BLaER1 (cell line): ENCODE measurements at regions not wholly inside any gene's neighbourhood (a gene's known extent, or its start where the extent isn't known, plus 50 kb on each side); places are given as distances from the start of the nearest gene placed in this dataset.
"Not testable (repeated sequence)": the region's sequence is repeated elsewhere in the genome, so short reads cannot be mapped to it uniquely, and the experiment has no call there.

Experiments
- H3K27ac ChIP-seq: shearing (Covaris generic); formaldehyde crosslinking; 2 replicates; pipeline ENCODE4 v1.8.1; 2022
- H3K27me3 ChIP-seq: shearing (Covaris generic); formaldehyde crosslinking; 2 replicates; pipeline ENCODE4 v1.8.1; 2022
- H3K36me3 ChIP-seq: shearing (Covaris generic); formaldehyde crosslinking; 2 replicates; pipeline ENCODE4 v1.8.1; 2022
- H3K4me1 ChIP-seq: shearing (Covaris generic); formaldehyde crosslinking; 2 replicates; pipeline ENCODE4 v1.8.1; 2022
- H3K4me2 ChIP-seq: shearing (Covaris generic); formaldehyde crosslinking; 2 replicates; pipeline ENCODE4 v1.8.1; 2022
- H3K4me3 ChIP-seq: shearing (Covaris generic); formaldehyde crosslinking; 2 replicates; pipeline ENCODE4 v1.8.1; 2022
- H3K9ac ChIP-seq: shearing (Covaris generic); formaldehyde crosslinking; 2 replicates; pipeline ENCODE4 v1.8.1; 2022
- H3K9me3 ChIP-seq: shearing (Covaris generic); formaldehyde crosslinking; 2 replicates; pipeline ENCODE4 v1.8.1; 2022
- H4K20me1 ChIP-seq: shearing (Covaris generic); formaldehyde crosslinking; 2 replicates; pipeline ENCODE4 v1.8.1; 2022
- Cebpa-rat ChIP-seq: shearing (Covaris generic); IDR thresholded peaks from 2 replicates; pipeline ENCODE4 v1.8.1; 2022

DNA sequence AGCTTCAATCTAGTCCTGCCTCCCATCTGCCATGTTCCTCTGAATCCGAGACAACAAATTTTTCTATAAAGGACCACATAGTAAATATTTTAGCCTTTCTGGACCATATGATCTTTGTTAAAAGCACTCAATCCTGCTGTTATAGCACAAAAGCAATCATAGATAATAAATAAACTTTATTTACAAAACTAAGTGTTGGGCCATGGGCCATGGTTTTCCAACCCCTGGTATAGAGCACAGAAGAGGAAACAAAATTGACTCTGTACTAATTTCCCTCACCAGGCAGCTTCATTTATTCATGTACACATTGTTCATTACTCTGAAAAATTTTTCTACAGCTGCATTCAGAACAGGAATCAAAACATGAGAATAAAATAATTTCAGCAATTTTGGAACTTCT, 288.9 kb downstream of the AGTPBP1 start:
- no peaks in the 10 kb centered on the region for H3K36me3 ChIP-seq
- no peaks in the 10 kb centered on the region for H3K27me3 ChIP-seq
- no peak overlapping the region for H3K27ac ChIP-seq
- no peak overlapping the region for H3K9ac ChIP-seq
- 0 out of 2 replicates have a peak, but pooled peaks cover 5% of the 10 kb centered on the region for H3K9me3 ChIP-seq
- H3K4me1 ChIP-seq: no peaks in the 10 kb centered on the region
- no peaks in the 10 kb centered on the region for H4K20me1 ChIP-seq
- no peak for TF ChIP-seq Cebpa-rat
- H3K4me3 ChIP-seq: no peak overlapping the region
- no peak overlapping the region for H3K4me2 ChIP-seq

GRCh38 chr9:85451680-85452079, 290.1 kb downstream of the AGTPBP1 start:
- Histone ChIP-seq H3K9ac (no peak overlapping the region), H3K27me3 (no peaks in the 10 kb centered on the region), H3K27ac (no peak overlapping the region), H3K36me3 (no peaks in the 10 kb centered on the region), H3K4me3 (no peak overlapping the region), H3K4me2 (no peak overlapping the region), H4K20me1 (no peaks in the 10 kb centered on the region), H3K9me3 (0 out of 2 replicates have a peak, but pooled peaks cover 5% of the 10 kb centered on the region), H3K4me1 (no peaks in the 10 kb centered on the region)
- TF ChIP-seq Cebpa-rat: no peak

DNA sequence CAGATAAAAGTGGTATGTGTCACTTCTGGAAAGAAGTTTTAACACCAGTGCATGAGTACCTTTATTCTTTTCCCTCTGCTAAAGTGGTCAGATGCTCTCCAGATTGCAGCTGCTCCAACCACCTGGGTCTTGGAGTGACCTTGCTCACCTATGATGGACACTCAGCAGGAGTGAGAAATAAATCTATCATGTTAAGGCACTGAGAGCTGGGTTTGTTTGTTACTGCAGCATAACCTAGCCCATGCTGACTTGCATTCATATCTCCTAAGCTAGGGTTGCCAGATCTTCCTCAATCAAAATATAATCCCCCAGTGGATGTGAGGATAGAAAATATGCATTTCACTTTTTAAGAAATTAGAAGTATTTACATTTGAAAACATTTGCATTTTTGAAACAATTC, 295.9 kb downstream of the AGTPBP1 start:
- H3K4me2 ChIP-seq: no peak overlapping the region
- no peak for TF ChIP-seq Cebpa-rat
- no peak overlapping the region for H3K27ac ChIP-seq
- no peak overlapping the region for H3K9ac ChIP-seq
- no peaks in the 10 kb centered on the region for H4K20me1 ChIP-seq
- no peaks in the 10 kb centered on the region for H3K9me3 ChIP-seq
- H3K4me1 ChIP-seq: peaks cover 7% of the 10 kb centered on the region; the same call in 1 of the 2 replicates
- H3K27me3 ChIP-seq: no peaks in the 10 kb centered on the region
- H3K4me3 ChIP-seq: no peak overlapping the region
- H3K36me3 ChIP-seq: no peaks in the 10 kb centered on the region

DNA sequence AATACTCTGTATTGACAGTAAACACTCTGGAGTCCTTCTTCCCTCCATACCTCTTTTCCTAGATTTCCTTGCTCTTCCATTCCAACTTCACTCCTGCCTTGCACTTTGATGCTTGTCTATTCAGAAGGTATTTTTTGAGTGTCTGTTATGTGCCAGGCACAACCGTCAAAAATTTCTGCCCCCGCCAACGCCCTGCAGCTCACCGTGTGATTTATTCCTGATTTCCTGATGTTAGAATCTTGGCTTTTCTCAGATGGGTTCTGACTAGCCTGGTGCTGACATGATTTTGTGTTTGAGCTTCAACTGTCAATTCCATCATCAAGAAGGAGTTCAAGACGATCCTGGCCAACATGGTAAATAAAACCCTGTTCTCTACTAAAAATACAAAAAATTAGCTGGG, 297.5 kb downstream of the AGTPBP1 start:
- TF ChIP-seq Cebpa-rat: no peak
- Histone ChIP-seq H3K4me1 (peaks cover 7% of the 10 kb centered on the region; the same call in 1 of the 2 replicates), H3K4me3 (no peak overlapping the region), H3K36me3 (no peaks in the 10 kb centered on the region), H3K27ac (no peak overlapping the region), H3K27me3 (no peaks in the 10 kb centered on the region), H4K20me1 (no peaks in the 10 kb centered on the region), H3K9ac (no peak overlapping the region), H3K9me3 (no peaks in the 10 kb centered on the region), H3K4me2 (no peak overlapping the region)

GRCh38 chr9:85443190-85443598, 298.6 kb downstream of the AGTPBP1 start:
- H3K4me3 ChIP-seq: no peak overlapping the region
- H3K27me3 ChIP-seq: no peaks in the 10 kb centered on the region

GRCh38 chr9:85439791-85440190, 302.0 kb downstream of the AGTPBP1 start:
- Histone ChIP-seq H3K36me3 (no peaks in the 10 kb centered on the region), H3K4me2 (no peak overlapping the region), H3K9me3 (no peaks in the 10 kb centered on the region), H3K27ac (no peak overlapping the region), H3K27me3 (no peaks in the 10 kb centered on the region), H3K9ac (no peak overlapping the region), H4K20me1 (no peaks in the 10 kb centered on the region), H3K4me3 (no peak overlapping the region), H3K4me1 (peaks cover 7% of the 10 kb centered on the region; the same call in 1 of the 2 replicates)
- TF ChIP-seq Cebpa-rat: no peak

More at GRCh38 chr9:85443190-85443598, 298.6 kb downstream of the AGTPBP1 start:
- peaks cover 7% of the 10 kb centered on the region; the same call in 1 of the 2 replicates for H3K4me1 ChIP-seq
- H3K9ac ChIP-seq: no peak overlapping the region
- no peaks in the 10 kb centered on the region for H4K20me1 ChIP-seq
- no peak overlapping the region for H3K27ac ChIP-seq
- no peaks in the 10 kb centered on the region for H3K36me3 ChIP-seq
- H3K4me2 ChIP-seq: no peak overlapping the region
- no peak for TF ChIP-seq Cebpa-rat
- H3K9me3 ChIP-seq: no peaks in the 10 kb centered on the region

DNA sequence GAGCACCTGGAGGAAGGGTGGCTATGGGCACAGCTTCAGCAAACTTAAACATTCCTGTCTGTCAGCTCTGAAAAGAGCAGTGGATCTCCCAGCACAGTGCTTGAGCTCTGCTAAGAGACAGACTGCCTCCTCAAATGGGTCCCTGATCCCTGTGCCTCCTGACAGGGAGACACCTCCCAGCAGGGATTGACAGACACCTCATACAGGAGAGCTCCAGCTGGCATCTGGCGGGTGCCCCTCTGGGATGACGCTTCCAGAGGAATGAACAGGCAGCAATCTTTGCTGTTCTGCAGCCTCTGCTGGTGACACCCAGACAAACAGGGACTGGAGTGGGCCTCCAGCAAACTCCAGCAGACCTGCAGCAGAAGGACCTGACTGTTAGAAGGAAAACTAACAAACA, 307.8 kb downstream of the AGTPBP1 start:
- not testable (repeated sequence) for H3K4me3 ChIP-seq, H3K36me3 ChIP-seq, H3K9me3 ChIP-seq, H4K20me1 ChIP-seq, H3K27me3 ChIP-seq, H3K9ac ChIP-seq
- Histone ChIP-seq H3K27ac (peak overlapping the region; percentile 27; the same call in 1 of the 2 replicates), H3K4me2 (peak overlapping the region; percentile 53), H3K4me1 (peaks cover 17% of the 10 kb centered on the region)

DNA sequence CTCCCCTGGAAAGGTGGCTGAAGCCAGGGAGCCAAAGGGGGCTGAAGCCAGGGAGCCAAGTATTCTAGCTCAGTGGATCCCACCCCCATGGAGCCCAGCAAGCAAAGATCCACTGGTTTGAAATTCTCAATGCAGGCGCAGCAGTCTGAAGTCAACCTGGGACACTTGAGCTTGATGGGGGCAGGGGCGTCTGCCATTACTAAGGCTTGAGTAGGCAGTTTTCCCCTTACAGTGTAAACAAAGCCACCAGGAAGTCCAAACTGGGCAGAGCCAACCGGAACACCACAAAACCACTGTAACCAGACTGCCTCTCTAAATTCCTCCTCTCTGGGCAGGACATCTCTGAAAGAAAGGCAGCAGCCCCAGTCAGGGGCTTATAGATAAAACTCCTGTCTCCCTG, 308.2 kb downstream of the AGTPBP1 start:
- H3K36me3 ChIP-seq, H3K9ac ChIP-seq, H3K4me3 ChIP-seq, H3K9me3 ChIP-seq, H4K20me1 ChIP-seq, H3K27me3 ChIP-seq: not testable (repeated sequence)
- peak overlapping the region; percentile 53 for H3K4me2 ChIP-seq
- peaks cover 17% of the 10 kb centered on the region for H3K4me1 ChIP-seq
- peak overlapping the region; percentile 27; the same call in 1 of the 2 replicates for H3K27ac ChIP-seq

DNA sequence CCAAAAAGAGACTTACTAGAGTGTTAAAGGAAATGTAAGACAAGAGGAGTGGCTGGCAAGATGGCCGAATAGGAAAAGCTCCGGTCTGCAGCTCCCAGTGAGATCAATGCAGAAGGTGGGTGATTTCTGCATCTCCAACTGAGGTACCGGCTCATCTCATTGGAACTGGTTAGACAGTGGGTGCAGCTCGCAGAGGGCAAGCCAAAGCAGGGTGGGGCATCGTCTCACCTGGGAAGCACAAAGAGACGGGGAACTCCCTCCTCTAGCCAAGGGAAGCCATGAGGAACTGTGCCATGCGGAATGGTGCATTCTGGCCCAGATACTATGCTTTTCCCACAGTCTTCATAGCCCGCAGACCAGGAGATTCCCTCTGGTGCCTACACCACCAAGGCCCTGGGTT, 308.7 kb downstream of the AGTPBP1 start:
- 0 out of 2 replicates have a peak overlapping the region, but pooled peaks have one; percentile 27 for H3K27ac ChIP-seq
- peaks cover 17% of the 10 kb centered on the region for H3K4me1 ChIP-seq
- H3K4me2 ChIP-seq: peak overlapping the region; percentile 53
- H4K20me1 ChIP-seq: no peaks in the 10 kb centered on the region
- H3K27me3 ChIP-seq: no peaks in the 10 kb centered on the region
- no peaks in the 10 kb centered on the region for H3K9me3 ChIP-seq
- no peaks in the 10 kb centered on the region for H3K36me3 ChIP-seq
- TF ChIP-seq Cebpa-rat: no peak
- no peak overlapping the region for H3K4me3 ChIP-seq
- H3K9ac ChIP-seq: no peak overlapping the region

DNA sequence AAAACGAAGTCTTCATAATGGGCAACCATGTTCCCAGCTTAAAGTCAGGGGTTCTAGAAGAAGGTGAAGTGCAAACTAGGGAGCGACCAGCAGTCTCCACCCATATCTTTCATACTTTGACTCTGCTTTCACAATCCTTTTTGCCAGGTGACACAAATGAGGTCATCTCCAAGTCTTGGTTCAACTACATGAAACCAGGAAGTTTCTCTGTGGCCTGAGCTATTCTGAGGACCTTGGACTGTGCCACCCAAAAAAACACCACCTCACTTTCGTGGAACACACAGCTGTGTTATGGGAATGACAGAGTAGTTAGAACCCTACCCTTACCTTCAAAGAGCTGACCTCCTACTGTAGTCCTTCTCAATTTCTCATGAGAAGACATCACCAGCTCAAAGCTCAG, 309.2 kb downstream of the AGTPBP1 start:
- Histone ChIP-seq H3K4me1 (peaks cover 17% of the 10 kb centered on the region), H3K4me2 (no peak overlapping the region; the same call in 1 of the 2 replicates), H3K27ac (no peak overlapping the region), H3K36me3 (no peaks in the 10 kb centered on the region), H4K20me1 (no peaks in the 10 kb centered on the region), H3K4me3 (no peak overlapping the region), H3K27me3 (no peaks in the 10 kb centered on the region), H3K9ac (no peak overlapping the region), H3K9me3 (no peaks in the 10 kb centered on the region)
- no peak for TF ChIP-seq Cebpa-rat
